ES-I3 (cell line): ENCODE measurements at regions not wholly inside any gene's neighbourhood (a gene's known extent, or its start where the extent isn't known, plus 50 kb on each side); places are given as distances from the start of the nearest gene placed in this dataset.
"Not testable (repeated sequence)": the region's sequence is repeated elsewhere in the genome, so short reads cannot be mapped to it uniquely, and the experiment has no call there.

Experiments used
- H3K36me3 ChIP-seq: 2 replicates; pipeline ENCODE4 v1.6.1; 2013; ENCODE audit warnings: mild to moderate bottlenecking, low read length, control low read depth, moderate library complexity; ENCODE audit not compliant: insufficient read depth
- H3K4me1 ChIP-seq: 2 replicates; pipeline ENCODE4 v1.6.1; 2013; ENCODE audit warnings: mild to moderate bottlenecking, control low read depth, low read length; ENCODE audit not compliant: insufficient read depth
- H3K9ac ChIP-seq: 2 replicates; pipeline ENCODE4 v1.6.1; 2013; ENCODE audit warnings: low read depth, mild to moderate bottlenecking, low read length, moderate library complexity
- H3K9me3 ChIP-seq: 2 replicates; pipeline ENCODE4 v1.6.1; 2013; ENCODE audit warnings: mild to moderate bottlenecking, low read length, moderate library complexity; ENCODE audit not compliant: control insufficient read depth, insufficient read depth

- no peak overlapping the region for H3K9ac ChIP-seq
- no peaks in the 10 kb centered on the region for H3K4me1 ChIP-seq
- no peaks in the 10 kb centered on the region for H3K9me3 ChIP-seq
- no peaks in the 10 kb centered on the region for H3K36me3 ChIP-seq
Observed at GRCh38 chr2:16386431-16386830, 279.2 kb downstream of the CYRIA start.

- H3K36me3 ChIP-seq, result no peaks in the 10 kb centered on the region
- H3K9ac ChIP-seq, result no peak overlapping the region
- H3K9me3 ChIP-seq, result no peaks in the 10 kb centered on the region
- H3K4me1 ChIP-seq, result no peaks in the 10 kb centered on the region
Observed at GRCh38 chr2:16386031-16386430, 279.6 kb downstream of the CYRIA start.

GRCh38 chr2:16385341-16385740, 280.3 kb downstream of the CYRIA start:
- no peaks in the 10 kb centered on the region for H3K4me1 ChIP-seq
- H3K36me3 ChIP-seq, result no peaks in the 10 kb centered on the region
- no peaks in the 10 kb centered on the region for H3K9me3 ChIP-seq
- no peak overlapping the region for H3K9ac ChIP-seq

GRCh38 chr2:16383411-16383810, 282.2 kb downstream of the CYRIA start:
- no peaks in the 10 kb centered on the region for H3K36me3 ChIP-seq
- no peaks in the 10 kb centered on the region for H3K9me3 ChIP-seq
- H3K9ac ChIP-seq, result no peak overlapping the region
- H3K4me1 ChIP-seq, result no peaks in the 10 kb centered on the region

- H3K9ac ChIP-seq, result no peak overlapping the region
- no peaks in the 10 kb centered on the region for H3K36me3 ChIP-seq
- H3K9me3 ChIP-seq, result no peaks in the 10 kb centered on the region
- H3K4me1 ChIP-seq, result no peaks in the 10 kb centered on the region
Observed at GRCh38 chr2:16382451-16382850, 283.2 kb downstream of the CYRIA start.

- H3K9me3 ChIP-seq, result no peaks in the 10 kb centered on the region
- H3K9ac ChIP-seq, result no peak overlapping the region
- H3K4me1 ChIP-seq, result no peaks in the 10 kb centered on the region
- no peaks in the 10 kb centered on the region for H3K36me3 ChIP-seq
Observed at GRCh38 chr2:16381511-16381910, 284.1 kb downstream of the CYRIA start.

- not testable (repeated sequence) for H3K9ac ChIP-seq, H3K36me3 ChIP-seq, H3K4me1 ChIP-seq, H3K9me3 ChIP-seq
Observed at GRCh38 chr2:16379901-16380300, 285.7 kb downstream of the CYRIA start.

GRCh38 chr2:16379061-16379460, 286.6 kb downstream of the CYRIA start:
- not testable (repeated sequence) for H3K36me3 ChIP-seq, H3K9ac ChIP-seq, H3K9me3 ChIP-seq, H3K4me1 ChIP-seq

GRCh38 chr2:16378031-16378430, 287.6 kb downstream of the CYRIA start:
- Histone ChIP-seq H3K36me3 (no peaks in the 10 kb centered on the region), H3K9me3 (no peaks in the 10 kb centered on the region), H3K4me1 (no peaks in the 10 kb centered on the region), H3K9ac (no peak overlapping the region)

GRCh38 chr2:16375981-16376380, 289.7 kb downstream of the CYRIA start:
- Histone ChIP-seq H3K9me3 (no peaks in the 10 kb centered on the region), H3K4me1 (no peaks in the 10 kb centered on the region), H3K9ac (no peak overlapping the region), H3K36me3 (no peaks in the 10 kb centered on the region)

- H3K36me3 ChIP-seq, result no peaks in the 10 kb centered on the region
- H3K4me1 ChIP-seq, result no peaks in the 10 kb centered on the region
Observed at GRCh38 chr2:16375351-16375750, 290.3 kb downstream of the CYRIA start.

GRCh38 chr2:16374671-16375070, 291.0 kb downstream of the CYRIA start:
- Histone ChIP-seq H3K36me3 (no peaks in the 10 kb centered on the region), H3K9ac (no peak overlapping the region), H3K4me1 (no peaks in the 10 kb centered on the region), H3K9me3 (no peaks in the 10 kb centered on the region)

More at GRCh38 chr2:16375351-16375750, 290.3 kb downstream of the CYRIA start:
- Histone ChIP-seq H3K9ac (no peak overlapping the region), H3K9me3 (no peaks in the 10 kb centered on the region)

- H3K36me3 ChIP-seq, result no peaks in the 10 kb centered on the region
- H3K9ac ChIP-seq, result no peak overlapping the region
- no peaks in the 10 kb centered on the region for H3K4me1 ChIP-seq
- H3K9me3 ChIP-seq, result no peaks in the 10 kb centered on the region
Observed at GRCh38 chr2:16373341-16373740, 292.3 kb downstream of the CYRIA start.

GRCh38 chr2:16371751-16372150, 293.9 kb downstream of the CYRIA start:
- no peaks in the 10 kb centered on the region for H3K36me3 ChIP-seq

GRCh38 chr2:16368951-16369350, 296.7 kb downstream of the CYRIA start:
- Histone ChIP-seq H3K9me3 (no peaks in the 10 kb centered on the region), H3K4me1 (no peaks in the 10 kb centered on the region), H3K9ac (no peak overlapping the region), H3K36me3 (no peaks in the 10 kb centered on the region)

More at GRCh38 chr2:16371751-16372150, 293.9 kb downstream of the CYRIA start:
- no peaks in the 10 kb centered on the region for H3K4me1 ChIP-seq
- H3K9ac ChIP-seq, result no peak overlapping the region
- no peaks in the 10 kb centered on the region for H3K9me3 ChIP-seq

- H3K9me3 ChIP-seq, result no peaks in the 10 kb centered on the region
- H3K9ac ChIP-seq, result no peak overlapping the region
- no peaks in the 10 kb centered on the region for H3K36me3 ChIP-seq
- H3K4me1 ChIP-seq, result no peaks in the 10 kb centered on the region
Observed at GRCh38 chr2:16368328-16368727, 297.3 kb downstream of the CYRIA start.
